H1 (cell line): ENCODE measurements at regions not wholly inside any gene's neighbourhood (a gene's known extent, or its start where the extent isn't known, plus 50 kb on each side); places are given as distances from the start of the nearest gene placed in this dataset.

ENCODE experiments used
- CTCF ChIA-PET: fragments of 300-600 bp; sonication (Branson Sonifier 250); formaldehyde crosslinking; loops from one replicate; lab custom pipeline; 2021; ENCODE audit not compliant: partially characterized antibody; lab: Charles Lee
- POLR2A ChIA-PET: fragments of 300-600 bp; sonication (Branson Sonifier 250); formaldehyde crosslinking; loops from one replicate; lab custom pipeline; 2021; ENCODE audit warnings: inconsistent platforms; ENCODE audit not compliant: partially characterized antibody; lab: Charles Lee
- DNase-seq, 2 experiments: peaks; one replicate each; pipeline versions ENCODE4 v3.0.0 to v3.0.0-alpha.2; 2010 to 2022; ENCODE audit warnings: low spot score in 2 of 2, low read depth in 1 of 2, mixed read lengths in 1 of 2
- FAIRE-seq: peaks from 2 replicates; lab custom pipeline; 2011; peaks lifted over from hg19 to GRCh38; lab: Jason Lieb, UNC
- H2AFZ ChIP-seq: 2 replicates; pipeline ENCODE4 v1.8.1; 2012; ENCODE audit warnings: low read length, inconsistent platforms
- H2AK5ac ChIP-seq: 2 replicates; pipeline ENCODE4 v1.6.1; 2013; ENCODE audit warnings: low read depth, low read length
- H2BK120ac ChIP-seq: replicated peaks from 2 replicates; pipeline ENCODE3; 2013; ENCODE audit warnings: low read depth, low read length, inconsistent platforms
- H2BK12ac ChIP-seq: 2 replicates; pipeline ENCODE4 v1.6.1; 2013; ENCODE audit warnings: low read depth, low read length
- H2BK15ac ChIP-seq: 2 replicates; pipeline ENCODE4 v1.6.1; 2013; ENCODE audit warnings: low read length
- H2BK20ac ChIP-seq: 2 replicates; pipeline ENCODE4 v1.6.1; 2013; ENCODE audit warnings: low read length
- H2BK5ac ChIP-seq: 2 replicates; pipeline ENCODE4 v1.6.1; 2013; ENCODE audit warnings: low read depth, low read length
- H3K14ac ChIP-seq: 2 replicates; pipeline ENCODE4 v1.6.1; 2013; ENCODE audit warnings: inconsistent platforms; ENCODE audit not compliant: insufficient read length
- H3K18ac ChIP-seq: 2 replicates; pipeline ENCODE4 v1.6.1; 2013; ENCODE audit warnings: low read length; ENCODE audit errors: extremely low read depth
- H3K23ac ChIP-seq: 2 replicates; pipeline ENCODE4 v1.6.1; 2013; ENCODE audit warnings: inconsistent platforms; ENCODE audit not compliant: insufficient read length
- H3K23me2 ChIP-seq: 2 replicates; pipeline ENCODE4 v1.6.1; 2013; ENCODE audit warnings: low read depth, low read length
- H3K27ac ChIP-seq: 2 replicates; pipeline ENCODE4 v1.6.1; 2011; ENCODE audit warnings: low read depth, low read length, inconsistent platforms
- H3K27me3 ChIP-seq, 4 experiments: replicated peaks in 1 of 4; 1 replicate in 1 of 4; 2 replicates in 3 of 4; pipeline versions ENCODE4 v1.6.1 to v1.8.1; 2011 to 2013; ENCODE audit warnings: low read length in 3 of 4, mild to moderate bottlenecking in 3 of 4, inconsistent platforms in 2 of 4, mixed read lengths in 2 of 4, moderate library complexity in 1 of 4; ENCODE audit not compliant: control insufficient read depth in 3 of 4, insufficient read depth in 3 of 4; ENCODE audit errors: extremely low read depth in 1 of 4
- H3K36me3 ChIP-seq, 4 experiments: 2 replicates each; pipeline versions ENCODE4 v1.6.1 to v1.8.1; 2011 to 2013; ENCODE audit warnings: mild to moderate bottlenecking in 4 of 4, low read length in 3 of 4, moderate library complexity in 2 of 4, control low read depth in 1 of 4, inconsistent platforms in 1 of 4; ENCODE audit not compliant: insufficient read depth in 4 of 4, control insufficient read depth in 2 of 4
- H3K4ac ChIP-seq: replicated peaks from 2 replicates; pipeline ENCODE3; 2013; ENCODE audit warnings: low read length, low read depth, mixed read lengths, inconsistent platforms; ENCODE audit not compliant: insufficient read length
- H3K4me1 ChIP-seq, 4 experiments: replicated peaks in 1 of 4; 1 replicate in 1 of 4; 2 replicates in 3 of 4; pipeline versions ENCODE4 v1.6.1 to v1.8.1; 2011 to 2013; ENCODE audit warnings: low read length in 3 of 4, inconsistent platforms in 2 of 4, mixed read lengths in 1 of 4; ENCODE audit not compliant: insufficient read depth in 4 of 4, control insufficient read depth in 3 of 4
- H3K4me2 ChIP-seq, 2 experiments: 2 replicates each; pipeline versions ENCODE4 v1.6.1 to v1.8.1; 2011 to 2013; ENCODE audit warnings: low read depth in 2 of 2, low read length in 2 of 2, control low read depth in 1 of 2, inconsistent platforms in 1 of 2, mild to moderate bottlenecking in 1 of 2; ENCODE audit not compliant: insufficient read depth in 1 of 2
- H3K4me3 ChIP-seq, 4 experiments: fragments of 200-600, 300-600 bp in 1 of 4; sonication (generic), shearing (Covaris generic), sonication (Bioruptor Twin) in 1 of 4; 2 replicates each; pipeline versions ENCODE4 v1.5.1 to v1.8.1; 2011 to 2016; ENCODE audit warnings: low read length in 4 of 4, low read depth in 3 of 4, control low read depth in 2 of 4, inconsistent platforms in 2 of 4, mild to moderate bottlenecking in 2 of 4, mixed read lengths in 1 of 4, moderate library complexity in 1 of 4; ENCODE audit not compliant: insufficient read depth in 2 of 4; ENCODE audit errors: extremely low read depth in 1 of 4
- H3K56ac ChIP-seq: replicated peaks from 2 replicates; pipeline ENCODE3; 2013; ENCODE audit warnings: low read depth, mild to moderate bottlenecking, mixed read lengths, low read length, inconsistent platforms; ENCODE audit not compliant: insufficient read length
- H3K79me1 ChIP-seq: 2 replicates; pipeline ENCODE4 v1.6.1; 2013; ENCODE audit warnings: low read depth, low read length, control low read depth
- H3K79me2 ChIP-seq, 2 experiments: 2 replicates each; pipeline versions ENCODE4 v1.6.1 to v1.8.1; 2012 to 2013; ENCODE audit warnings: low read length in 2 of 2, mild to moderate bottlenecking in 2 of 2, inconsistent platforms in 1 of 2; ENCODE audit not compliant: insufficient read depth in 2 of 2, control insufficient read depth in 1 of 2
- H3K9ac ChIP-seq, 4 experiments: replicated peaks in 1 of 4; 1 replicate in 1 of 4; 2 replicates in 3 of 4; pipeline versions ENCODE4 v1.6.1 to v1.8.1; 2011 to 2013; ENCODE audit warnings: low read depth in 3 of 4, low read length in 3 of 4, control low read depth in 2 of 4, mild to moderate bottlenecking in 2 of 4, moderate library complexity in 2 of 4, inconsistent platforms in 1 of 4; ENCODE audit errors: extremely low read depth in 1 of 4
- H3K9me3 ChIP-seq, 2 experiments: 2 replicates each; pipeline versions ENCODE4 v1.6.1 to v1.8.1; 2012 to 2013; ENCODE audit warnings: mild to moderate bottlenecking in 2 of 2, moderate library complexity in 2 of 2, control low read depth in 1 of 2, inconsistent platforms in 1 of 2, low read depth in 1 of 2, low read length in 1 of 2, mixed read lengths in 1 of 2; ENCODE audit not compliant: insufficient read depth in 2 of 2
- H4K20me1 ChIP-seq, 2 experiments: replicated peaks in 1 of 2; 2 replicates each; pipeline versions ENCODE3 to v1.8.1; 2011 to 2013; ENCODE audit warnings: inconsistent platforms in 2 of 2, low read length in 2 of 2, mild to moderate bottlenecking in 1 of 2; ENCODE audit not compliant: insufficient read depth in 2 of 2, control insufficient read depth in 1 of 2
- H4K5ac ChIP-seq: 2 replicates; pipeline ENCODE4 v1.6.1; 2013; ENCODE audit warnings: low read length, low read depth, mixed read lengths, inconsistent platforms; ENCODE audit not compliant: insufficient read length
- H4K8ac ChIP-seq: 2 replicates; pipeline ENCODE4 v1.8.0; 2013; ENCODE audit warnings: mild to moderate bottlenecking, moderate library complexity, low read length, inconsistent platforms; ENCODE audit not compliant: insufficient read depth; ENCODE audit errors: extremely low read depth
- H4K91ac ChIP-seq: replicated peaks from 2 replicates; pipeline ENCODE3; 2013; ENCODE audit warnings: low read length, mixed read lengths, inconsistent platforms; ENCODE audit not compliant: insufficient read length
- ATF2 ChIP-seq: IDR thresholded peaks from 2 replicates; pipeline ENCODE4 v1.6.1; 2012; ENCODE audit warnings: low read length, inconsistent platforms
- CBX5 ChIP-seq: fragments of 300-800, 300-1000 bp; sonication (generic); IDR thresholded peaks from 2 replicates; pipeline ENCODE4 v1.7.1; 2016; ENCODE audit warnings: antibody characterized with exemption, low read length, low read depth
- POU5F1 ChIP-seq: IDR thresholded peaks from 2 replicates; pipeline ENCODE4 v1.6.1; 2011; ENCODE audit warnings: low read depth, mild to moderate bottlenecking, low read length, moderate library complexity
- SIN3A ChIP-seq, 2 experiments: IDR thresholded peaks in 1 of 2; conservative IDR thresholded peaks in 1 of 2; 2 replicates each; pipeline ENCODE4 v1.6.1; 2011 to 2012; ENCODE audit warnings: low read length in 2 of 2, improper control_type of control experiment in 1 of 2, low read depth in 1 of 2, mild to moderate bottlenecking in 1 of 2
- SIRT6 ChIP-seq: IDR thresholded peaks from one replicate; pipeline ENCODE4 v1.7.1; 2012; ENCODE audit warnings: low read length, inconsistent platforms
- SIX5 ChIP-seq: IDR thresholded peaks from 2 replicates; pipeline ENCODE4 v1.6.1; 2011; ENCODE audit warnings: mild to moderate bottlenecking, low read depth, low read length
- TEAD4 ChIP-seq: IDR thresholded peaks from 2 replicates; pipeline ENCODE4 v1.6.1; 2012; ENCODE audit warnings: low read depth, low read length, inconsistent platforms, mixed read lengths
- WGBS, 2 experiments: shearing (Covaris generic) in 1 of 2; methylation state at CpG; one replicate each; pipeline versions ENCODE4 v1.1.6 to v1.1.7; 2013 to 2015; ENCODE audit warnings: low lambda C conversion rate in 2 of 2, mixed read lengths in 2 of 2, inconsistent platforms in 1 of 2, low coverage in 1 of 2, missing lambda C conversion rate in 1 of 2; ENCODE audit not compliant: insufficient replicate concordance in 2 of 2, insufficient coverage in 1 of 2, insufficient read length in 1 of 2; ENCODE audit errors: extremely low coverage in 1 of 2, missing lambda C conversion rate in 1 of 2; 5-methylcytosine and 5-hydroxymethylcytosine counted together

GRCh38 chr2:108074946-108075345 is 88.6 kb downstream of the SLC5A7 start:
- H4K20me1 ChIP-seq, result no peaks in the 10 kb centered on the region
- H3K23ac ChIP-seq, result no peak overlapping the region
- no peaks in the 10 kb centered on the region for H3K27me3 ChIP-seq
- H4K8ac ChIP-seq, result no peak overlapping the region
- no peak overlapping the region for H2AFZ ChIP-seq
- no peak overlapping the region for H3K27ac ChIP-seq
- no peaks in the 10 kb centered on the region for H3K23me2 ChIP-seq
- no peak overlapping the region for H2AK5ac ChIP-seq
- FAIRE-seq (peak; percentile 65), DNase-seq (no peak)
- no peaks in the 10 kb centered on the region for H3K79me2 ChIP-seq
- H3K79me1 ChIP-seq, result no peaks in the 10 kb centered on the region
- no peak overlapping the region for H3K56ac ChIP-seq
- no peaks in the 10 kb centered on the region for H3K36me3 ChIP-seq
- no peaks in the 10 kb centered on the region for H3K9me3 ChIP-seq
- H3K4me2 ChIP-seq, result no peak overlapping the region
- no peak overlapping the region for H3K14ac ChIP-seq
- no peak for TF ChIP-seq SIN3A (conservative IDR thresholded peaks at IDR 0.05 in 1 of 2, IDR thresholded peaks at IDR 0.05 in 1 of 2; ENCODE audit: low read depth in 1 of 2, low read length in 2 of 2)
- TF ChIP-seq TEAD4, result 0 out of 2 replicates have a peak, but pooled peaks have one; percentile 1
- TF ChIP-seq POU5F1, result peak; percentile 49; the same call in 1 of the 2 replicates
- TF ChIP-seq SIRT6, result no peak
- no peak for TF ChIP-seq SIX5
- TF ChIP-seq CBX5, result no peak
- TF ChIP-seq ATF2, result no peak
- no peak overlapping the region for H4K5ac ChIP-seq
- H2BK12ac ChIP-seq, result 0 out of 2 replicates have a peak overlapping the region, but pooled peaks have one; percentile 34
- H2BK15ac ChIP-seq, result no peak overlapping the region
- ChIA-PET POLR2A (no interaction called here), CTCF (interaction anchor here (0.7 to 2.0 kb wide), 5 partner anchors 10 to 138 kb away, joined by 3 to 6 read pairs (median 6); no protein-coding TSS in a partner anchor)
- H4K91ac ChIP-seq, result no peak overlapping the region
- H3K4me1 ChIP-seq, result peaks cover 0 to 5% (median 2%) of the 10 kb centered on the region in 4 experiments; a peak in 4 of 7 replicates
- H2BK5ac ChIP-seq, result no peak overlapping the region
- no peak overlapping the region for H3K4ac ChIP-seq
- no peak overlapping the region for H3K18ac ChIP-seq
- no peak overlapping the region for H2BK120ac ChIP-seq
- no peak overlapping the region for H3K9ac ChIP-seq
- 81% methylated on average over 5 of the region's 5 CpGs; no CpG with 5 or more reads in 1 of the 2 experiments for WGBS, 2 experiments
- H3K4me3 ChIP-seq, result no peak overlapping the region
- H2BK20ac ChIP-seq, result no peak overlapping the region
